BLaER1 (cell line): ENCODE measurements at regions not wholly inside any gene's neighbourhood (a gene's known extent, or its start where the extent isn't known, plus 50 kb on each side); places are given as distances from the start of the nearest gene placed in this dataset.
"Not testable (repeated sequence)": the region's sequence is repeated elsewhere in the genome, so short reads cannot be mapped to it uniquely, and the experiment has no call there.

Experiments used
- H3K27ac ChIP-seq: shearing (Covaris generic); formaldehyde crosslinking; 2 replicates; pipeline ENCODE4 v1.8.1; 2022
- H3K27me3 ChIP-seq: shearing (Covaris generic); formaldehyde crosslinking; 2 replicates; pipeline ENCODE4 v1.8.1; 2022
- H3K36me3 ChIP-seq: shearing (Covaris generic); formaldehyde crosslinking; 2 replicates; pipeline ENCODE4 v1.8.1; 2022
- H3K4me1 ChIP-seq: shearing (Covaris generic); formaldehyde crosslinking; 2 replicates; pipeline ENCODE4 v1.8.1; 2022
- H3K4me2 ChIP-seq: shearing (Covaris generic); formaldehyde crosslinking; 2 replicates; pipeline ENCODE4 v1.8.1; 2022
- H3K4me3 ChIP-seq: shearing (Covaris generic); formaldehyde crosslinking; 2 replicates; pipeline ENCODE4 v1.8.1; 2022
- H3K9ac ChIP-seq: shearing (Covaris generic); formaldehyde crosslinking; 2 replicates; pipeline ENCODE4 v1.8.1; 2022
- H3K9me3 ChIP-seq: shearing (Covaris generic); formaldehyde crosslinking; 2 replicates; pipeline ENCODE4 v1.8.1; 2022
- H4K20me1 ChIP-seq: shearing (Covaris generic); formaldehyde crosslinking; 2 replicates; pipeline ENCODE4 v1.8.1; 2022
- Cebpa-rat ChIP-seq: shearing (Covaris generic); IDR thresholded peaks from 2 replicates; pipeline ENCODE4 v1.8.1; 2022

DNA sequence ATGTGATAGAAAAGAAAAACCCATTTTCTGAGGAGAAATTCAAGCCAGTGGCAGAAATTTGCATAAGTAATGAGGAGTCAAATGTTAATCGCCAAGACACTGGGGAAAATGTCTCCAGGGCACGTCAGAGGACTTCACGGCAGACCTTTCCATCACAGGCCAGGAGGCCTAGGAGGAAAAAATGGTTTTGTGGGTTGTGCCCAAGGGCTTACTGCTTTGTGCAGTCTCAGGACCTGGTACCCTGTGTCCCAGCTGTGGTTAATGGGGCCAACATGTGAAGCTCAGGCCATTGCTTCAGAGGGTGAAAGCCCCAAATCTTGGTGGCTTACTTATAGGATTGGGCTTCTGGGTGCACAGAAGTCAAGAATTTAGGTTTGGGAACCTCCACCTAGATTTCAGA is 54.8 kb upstream of the ADAMTS2 start:
- Histone ChIP-seq H3K27ac (no peak overlapping the region), H3K4me2 (no peak overlapping the region), H3K4me3 (no peak overlapping the region; the same call in 1 of the 2 replicates), H3K9ac (no peak overlapping the region), H4K20me1 (no peaks in the 10 kb centered on the region), H3K36me3 (no peaks in the 10 kb centered on the region; the same call in 1 of the 2 replicates), H3K4me1 (no peaks in the 10 kb centered on the region), H3K9me3 (peaks cover 59% of the 10 kb centered on the region), H3K27me3 (no peaks in the 10 kb centered on the region)
- TF ChIP-seq Cebpa-rat = no peak

DNA sequence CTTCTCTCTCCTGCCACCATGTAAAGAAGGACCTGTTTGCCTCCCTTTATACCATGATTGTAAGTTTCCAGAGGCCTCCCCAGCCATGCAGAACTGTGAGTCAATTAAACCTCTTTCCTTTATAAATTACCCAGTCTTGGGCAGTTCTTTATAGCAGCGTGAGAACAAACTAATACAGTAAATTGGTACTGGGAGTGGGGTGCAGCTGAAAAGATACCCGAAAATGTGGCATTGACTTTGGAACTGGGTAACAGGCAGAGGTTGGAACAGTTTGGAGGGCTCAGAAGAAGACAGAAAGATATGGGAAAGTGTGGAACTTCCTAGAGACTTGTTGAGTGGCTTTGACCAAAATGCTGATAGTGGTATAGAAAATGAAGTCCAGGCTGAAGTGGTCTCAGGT is 54.1 kb upstream of the ADAMTS2 start:
- not testable (repeated sequence) for H3K4me1 ChIP-seq, H3K4me2 ChIP-seq, H3K9ac ChIP-seq, H3K27me3 ChIP-seq, H4K20me1 ChIP-seq, H3K36me3 ChIP-seq, H3K4me3 ChIP-seq, H3K27ac ChIP-seq
- H3K9me3 ChIP-seq = peaks cover 66% of the 10 kb centered on the region

DNA sequence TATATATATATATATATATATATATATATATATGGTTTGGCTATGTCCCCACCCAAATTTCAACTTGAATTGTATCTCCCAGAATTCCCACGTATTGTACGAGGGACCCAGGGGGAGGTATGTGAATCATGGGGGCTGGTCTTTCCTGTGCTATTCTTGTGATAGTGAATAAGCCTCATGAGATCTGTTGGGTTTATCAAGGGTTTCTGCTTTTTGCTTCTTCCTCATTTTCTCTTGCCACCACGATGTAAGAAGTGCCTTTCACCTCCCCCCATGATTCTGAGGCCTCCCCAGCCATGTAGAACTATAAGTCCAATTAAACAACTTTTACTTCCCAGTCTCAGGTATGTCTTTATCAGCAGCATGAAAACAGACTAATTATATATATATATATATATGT is 52.3 kb upstream of the ADAMTS2 start:
- no peaks in the 10 kb centered on the region for H3K4me1 ChIP-seq
- H3K9ac ChIP-seq = no peak overlapping the region
- H3K4me2 ChIP-seq = no peak overlapping the region
- no peaks in the 10 kb centered on the region for H3K27me3 ChIP-seq
- H3K9me3 ChIP-seq = peaks cover 71% of the 10 kb centered on the region
- no peak overlapping the region for H3K27ac ChIP-seq
- H4K20me1 ChIP-seq = no peaks in the 10 kb centered on the region
- no peak overlapping the region for H3K4me3 ChIP-seq
- no peaks in the 10 kb centered on the region; the same call in 1 of the 2 replicates for H3K36me3 ChIP-seq
- no peak for TF ChIP-seq Cebpa-rat
